Right lobe of liver (tissue), 6 donors: ENCODE measurements at regions not wholly inside any gene's neighbourhood (a gene's known extent, or its start where the extent isn't known, plus 50 kb on each side); places are given as distances from the start of the nearest gene placed in this dataset.
"Not testable (repeated sequence)": the region's sequence is repeated elsewhere in the genome, so short reads cannot be mapped to it uniquely, and the experiment has no call there.

ENCODE experiments used
- ATAC-seq, 4 donors: fragments of 200-7000 bp; cut with Tn5 transposase; one replicate each; pipeline ENCODE4 v1.9.1; 2020; ENCODE audit warnings: mild to moderate bottlenecking in 4 of 4, moderate library complexity in 4 of 4
- DNase-seq, 3 donors: peaks; one replicate each; pipeline ENCODE4 v3.0.0-alpha.2; 2020
- H3K27ac ChIP-seq, 3 donors: fragments of 200-600 bp; one replicate each; pipeline ENCODE4 v1.8.0; 2022
- H3K27me3 ChIP-seq, 2 donors: fragments of 200-600 bp; one replicate each; pipeline ENCODE4 v1.8.0; 2022
- H3K36me3 ChIP-seq, 4 donors: fragments of 200-600 bp; sonication (generic) in 1 of 4; one replicate each; pipeline versions ENCODE4 v1.5.1 to v1.8.0; 2017 to 2022; ENCODE audit warnings: control low read depth in 1 of 4
- H3K4me1 ChIP-seq, 4 donors: fragments of 200-600 bp; sonication (generic) in 1 of 4; one replicate each; pipeline versions ENCODE4 v1.5.1 to v1.8.0; 2017 to 2022; ENCODE audit warnings: control low read depth in 1 of 4
- H3K4me3 ChIP-seq, 3 donors: fragments of 200-600 bp; one replicate each; pipeline ENCODE4 v1.8.0; 2022
- H3K9me3 ChIP-seq, 4 donors: fragments of 200-600 bp; sonication (generic) in 1 of 4; one replicate each; pipeline versions ENCODE4 v1.5.1 to v1.8.0; 2017 to 2022; ENCODE audit warnings: control low read depth in 1 of 4
- CTCF ChIP-seq, 4 donors: fragments of 200-600 bp in 3 of 4; fragments of 450-650 bp in 1 of 4; IDR thresholded peaks; one replicate each; pipeline versions ENCODE4 v1.5.1 to v1.8.0; 2016 to 2022; ENCODE audit warnings: antibody characterized with exemption in 4 of 4, mild to moderate bottlenecking in 2 of 4
- POLR2A ChIP-seq: fragments of 450-650 bp; IDR thresholded peaks from one replicate; pipeline ENCODE4 v1.6.1; 2017; ENCODE audit warnings: antibody characterized with exemption, mild to moderate bottlenecking
- WGBS: methylation state at CpG from one replicate; pipeline ENCODE4 v1.1.6; 2018; ENCODE audit warnings: low coverage, low lambda C conversion rate; ENCODE audit not compliant: insufficient coverage; ENCODE audit errors: missing lambda C conversion rate; 5-methylcytosine and 5-hydroxymethylcytosine counted together
- intact Hi-C, 2 donors: fragments of 100-400 bp; cut with DNase I; formaldehyde crosslinking; loops; one replicate each; pipeline versions ENCODE4 v1.11.2 to v1.14.1; 2022
- donor health status: DM: no; HTN: yes; CAD: no.
- donor health status: DM: no; HTN: no; CAD: no.
- donor health status: DM: no; HTN: no; CAD: no.
- donor health status: DM: no; HTN: yes; CAD: no.
- donor health status: DM: no; HTN: yes; CAD: no.

GRCh38 chr6:9830808-9831207, 584.1 kb downstream of the TFAP2A start:
- no peaks in the 10 kb centered on the region for H3K36me3 ChIP-seq
- no peak for DNase-seq
- intact Hi-C loops, result no loop called here
- H3K4me3 ChIP-seq, result no peak overlapping the region
- H3K4me1 ChIP-seq, result peaks cover 0 to 12% (median 3%) of the 10 kb centered on the region in 4 donors
- no peaks in the 10 kb centered on the region for H3K27me3 ChIP-seq
- H3K9me3 ChIP-seq, result no peaks in the 10 kb centered on the region
- no peak overlapping the region for H3K27ac ChIP-seq
- 61% methylated on average over 2 of the region's 2 CpGs for WGBS
- no peak for ATAC-seq
- TF ChIP-seq CTCF (IDR thresholded peaks at IDR 0.05) (no peak), POLR2A (no peak)

- H3K4me3 ChIP-seq, result no peak overlapping the region
- no peaks in the 10 kb centered on the region for H3K9me3 ChIP-seq
- TF ChIP-seq CTCF (IDR thresholded peaks at IDR 0.05) (no peak), POLR2A (no peak)
- no peak for ATAC-seq
- no peak overlapping the region for H3K27ac ChIP-seq
- H3K27me3 ChIP-seq, result no peaks in the 10 kb centered on the region
- DNase-seq, result no peak
- H3K36me3 ChIP-seq, result no peaks in the 10 kb centered on the region
- intact Hi-C loops, result no loop called here
- WGBS, result 70% methylated on average over 4 of the region's 4 CpGs
- no peaks in the 10 kb centered on the region for H3K4me1 ChIP-seq
These were observed 589.3 kb downstream of the TFAP2A start for GRCh38 chr6:9825526-9825925.

GRCh38 chr6:9810727-9811126, 604.1 kb downstream of the TFAP2A start:
- intact Hi-C loops, ATAC-seq, H3K4me3 ChIP-seq, H3K36me3 ChIP-seq, H3K9me3 ChIP-seq, H3K27ac ChIP-seq, DNase-seq, H3K27me3 ChIP-seq, H3K4me1 ChIP-seq: not testable (repeated sequence)
- whole genome bisulfite sequencing, result 83% methylated on average over 5 of the region's 24 CpGs

- Histone ChIP-seq H3K9me3 (no peaks in the 10 kb centered on the region), H3K4me1 (no peaks in the 10 kb centered on the region), H3K36me3 (no peaks in the 10 kb centered on the region), H3K4me3 (no peak overlapping the region), H3K27ac (no peak overlapping the region), H3K27me3 (no peaks in the 10 kb centered on the region)
- TF ChIP-seq CTCF (IDR thresholded peaks at IDR 0.05), result no peak
- no peak for TF ChIP-seq POLR2A
- 85% methylated on average over 5 of the region's 6 CpGs for WGBS
- intact Hi-C loops, result no loop called here
- DNase-seq (no peak), ATAC-seq (no peak)
These were observed 604.6 kb downstream of the TFAP2A start for GRCh38 chr6:9810286-9810685.

GRCh38 chr6:9806195-9806594, 608.7 kb downstream of the TFAP2A start:
- H3K27me3 ChIP-seq, result no peaks in the 10 kb centered on the region
- no peak for ATAC-seq
- H3K4me1 ChIP-seq, result no peaks in the 10 kb centered on the region
- H3K36me3 ChIP-seq, result no peaks in the 10 kb centered on the region
- WGBS, result 63% methylated on average over 6 of the region's 6 CpGs
- TF ChIP-seq CTCF (IDR thresholded peaks at IDR 0.05) (no peak), POLR2A (no peak)
- no peak overlapping the region for H3K27ac ChIP-seq
- H3K9me3 ChIP-seq, result no peaks in the 10 kb centered on the region
- DNase-seq, result no peak
- no peak overlapping the region for H3K4me3 ChIP-seq
- intact Hi-C loops, result no loop called here
